Bronchial epithelial cell (primary cell): ENCODE measurements at regions not wholly inside any gene's neighbourhood (a gene's known extent, or its start where the extent isn't known, plus 50 kb on each side); places are given as distances from the start of the nearest gene placed in this dataset.
A peak's percentile ranks its signal among the peaks of the same experiment; 100 is the strongest.

Experiments used
- DNase-seq: peaks from one replicate; pipeline ENCODE4 v3.0.0-alpha.2; 2010; ENCODE audit warnings: low read depth
- FAIRE-seq: peaks from 2 replicates; lab custom pipeline; 2011; peaks lifted over from hg19 to GRCh38; lab: Jason Lieb, UNC
- H3K27me3 ChIP-seq: 2 replicates; pipeline ENCODE4 v1.5.1; 2011; ENCODE audit warnings: low read length; ENCODE audit not compliant: control insufficient read depth, insufficient read depth
- H3K36me3 ChIP-seq: 2 replicates; pipeline ENCODE4 v1.5.1; 2011; ENCODE audit warnings: low read length; ENCODE audit not compliant: control insufficient read depth, insufficient read depth
- H3K4me3 ChIP-seq: 2 replicates; pipeline ENCODE4 v1.5.1; 2011; ENCODE audit warnings: mild to moderate bottlenecking, low read depth, low read length, control low read depth
- CTCF ChIP-seq: IDR thresholded peaks from 2 replicates; pipeline ENCODE4 v1.5.1; 2011; ENCODE audit warnings: mild to moderate bottlenecking, moderate library complexity, low read length, control low read depth, inconsistent platforms; ENCODE audit not compliant: insufficient read depth, severe bottlenecking

GRCh38 chr2:128646091-128646490, 327.4 kb upstream of the HS6ST1 start:
- FAIRE-seq, result no peak
- TF ChIP-seq CTCF, result no peak
- H3K27me3 ChIP-seq, result no peaks in the 10 kb centered on the region

GRCh38 chr2:128646691-128647090, 328.0 kb upstream of the HS6ST1 start:
- H3K36me3 ChIP-seq, result no peaks in the 10 kb centered on the region
- no peak overlapping the region for H3K4me3 ChIP-seq
- DNase-seq, result no peak
- no peak for TF ChIP-seq CTCF
- no peaks in the 10 kb centered on the region for H3K27me3 ChIP-seq
- FAIRE-seq, result peak; percentile 23

More at GRCh38 chr2:128646091-128646490, 327.4 kb upstream of the HS6ST1 start:
- no peak overlapping the region for H3K4me3 ChIP-seq
- DNase-seq, result no peak
- no peaks in the 10 kb centered on the region for H3K36me3 ChIP-seq

- H3K4me3 ChIP-seq, result no peak overlapping the region
- TF ChIP-seq CTCF, result no peak
- no peaks in the 10 kb centered on the region for H3K27me3 ChIP-seq
- DNase-seq (peak; percentile 47), FAIRE-seq (no peak)
- H3K36me3 ChIP-seq, result no peaks in the 10 kb centered on the region
Measured at GRCh38 chr2:128651000-128651399, 332.3 kb upstream of the HS6ST1 start.

GRCh38 chr2:128654408-128654807, 335.7 kb upstream of the HS6ST1 start:
- DNase-seq, result no peak
- Histone ChIP-seq H3K4me3 (no peak overlapping the region), H3K27me3 (no peaks in the 10 kb centered on the region), H3K36me3 (no peaks in the 10 kb centered on the region)
- FAIRE-seq, result no peak
- no peak for TF ChIP-seq CTCF

- H3K27me3 ChIP-seq, result no peaks in the 10 kb centered on the region
- no peaks in the 10 kb centered on the region for H3K36me3 ChIP-seq
- no peak for FAIRE-seq
- no peak for TF ChIP-seq CTCF
- no peak for DNase-seq
- no peak overlapping the region for H3K4me3 ChIP-seq
Measured at GRCh38 chr2:128660836-128661235, 342.2 kb upstream of the HS6ST1 start.

- H3K36me3 ChIP-seq, result no peaks in the 10 kb centered on the region
- DNase-seq (no peak), FAIRE-seq (no peak)
- H3K4me3 ChIP-seq, result no peak overlapping the region
- no peaks in the 10 kb centered on the region for H3K27me3 ChIP-seq
- no peak for TF ChIP-seq CTCF
Measured at GRCh38 chr2:128661311-128661710, 342.6 kb upstream of the HS6ST1 start.
